Skeletal muscle tissue (tissue), 3 donors: ENCODE measurements at regions not wholly inside any gene's neighbourhood (a gene's known extent, or its start where the extent isn't known, plus 50 kb on each side); places are given as distances from the start of the nearest gene placed in this dataset.

Experiments
- H3K27ac ChIP-seq: one replicate; pipeline ENCODE4 v1.7.0; 2013; ENCODE audit warnings: mild to moderate bottlenecking, low read depth, low read length, inconsistent platforms
- H3K27me3 ChIP-seq, 3 donors: one replicate each; pipeline ENCODE4 v1.7.0; 2013; ENCODE audit warnings: low read length in 3 of 3; ENCODE audit not compliant: control insufficient read depth in 3 of 3, insufficient read depth in 3 of 3
- H3K36me3 ChIP-seq, 3 donors: one replicate each; pipeline ENCODE4 v1.7.0; 2013; ENCODE audit warnings: low read length in 3 of 3; ENCODE audit not compliant: control insufficient read depth in 3 of 3, insufficient read depth in 3 of 3
- H3K4me1 ChIP-seq, 3 donors: one replicate each; pipeline ENCODE4 v1.7.0; 2013; ENCODE audit warnings: low read length in 3 of 3, mild to moderate bottlenecking in 3 of 3; ENCODE audit not compliant: control insufficient read depth in 3 of 3, insufficient read depth in 3 of 3
- H3K4me3 ChIP-seq, 3 donors: one replicate each; pipeline ENCODE4 v1.7.0; 2013; ENCODE audit warnings: low read length in 3 of 3
- H3K9ac ChIP-seq, 3 donors: one replicate each; pipeline ENCODE4 v1.7.0; 2013; ENCODE audit warnings: low read length in 3 of 3, mild to moderate bottlenecking in 3 of 3, moderate library complexity in 2 of 3, low read depth in 1 of 3
- H3K9me3 ChIP-seq, 3 donors: one replicate each; pipeline ENCODE4 v1.7.0; 2013; ENCODE audit warnings: low read length in 3 of 3; ENCODE audit not compliant: control insufficient read depth in 3 of 3
- donor health status: Osteomylitis.

- Histone ChIP-seq H3K4me1 (no peaks in the 10 kb centered on the region), H3K9me3 (peaks cover 0 to 2% (median 1%) of the 10 kb centered on the region in 3 donors), H3K4me3 (no peak overlapping the region), H3K9ac (no peak overlapping the region), H3K27ac (no peak overlapping the region), H3K36me3 (no peaks in the 10 kb centered on the region), H3K27me3 (no peaks in the 10 kb centered on the region)
These were observed 986.9 kb downstream of the TYW1 start for GRCh38 chr7:67983486-67983885.

GRCh38 chr7:67984326-67984725 lies 987.7 kb downstream of the TYW1 start:
- Histone ChIP-seq H3K27me3 (no peaks in the 10 kb centered on the region), H3K4me1 (no peaks in the 10 kb centered on the region)

GRCh38 chr7:67989142-67989541 lies 992.5 kb downstream of the TYW1 start:
- no peaks in the 10 kb centered on the region for H3K9me3 ChIP-seq
- no peaks in the 10 kb centered on the region for H3K4me1 ChIP-seq
- no peaks in the 10 kb centered on the region for H3K27me3 ChIP-seq
- H3K36me3 ChIP-seq = no peaks in the 10 kb centered on the region
- H3K4me3 ChIP-seq = no peak overlapping the region
- H3K9ac ChIP-seq = no peak overlapping the region
- H3K27ac ChIP-seq = no peak overlapping the region

More at GRCh38 chr7:67984326-67984725, 987.7 kb downstream of the TYW1 start:
- no peak overlapping the region for H3K9ac ChIP-seq
- H3K9me3 ChIP-seq = no peaks in the 10 kb centered on the region
- no peak overlapping the region for H3K4me3 ChIP-seq
- H3K36me3 ChIP-seq = no peaks in the 10 kb centered on the region
- no peak overlapping the region for H3K27ac ChIP-seq

GRCh38 chr7:67990003-67990402 lies 993.4 kb downstream of the TYW1 start:
- no peaks in the 10 kb centered on the region for H3K27me3 ChIP-seq
- H3K36me3 ChIP-seq = no peaks in the 10 kb centered on the region
- no peak overlapping the region for H3K27ac ChIP-seq
- no peaks in the 10 kb centered on the region for H3K4me1 ChIP-seq
- H3K9ac ChIP-seq = no peak overlapping the region
- no peaks in the 10 kb centered on the region for H3K9me3 ChIP-seq
- H3K4me3 ChIP-seq = no peak overlapping the region

GRCh38 chr7:67990716-67991115 lies 994.1 kb downstream of the TYW1 start:
- no peak overlapping the region for H3K4me3 ChIP-seq
- H3K9ac ChIP-seq = no peak overlapping the region
- H3K4me1 ChIP-seq = no peaks in the 10 kb centered on the region
- no peaks in the 10 kb centered on the region for H3K27me3 ChIP-seq
- no peaks in the 10 kb centered on the region for H3K9me3 ChIP-seq
- no peaks in the 10 kb centered on the region for H3K36me3 ChIP-seq
- H3K27ac ChIP-seq = no peak overlapping the region

- no peak overlapping the region for H3K27ac ChIP-seq
- no peak overlapping the region for H3K9ac ChIP-seq
- H3K9me3 ChIP-seq = no peaks in the 10 kb centered on the region
- no peak overlapping the region for H3K4me3 ChIP-seq
- no peaks in the 10 kb centered on the region for H3K27me3 ChIP-seq
- no peaks in the 10 kb centered on the region for H3K4me1 ChIP-seq
- H3K36me3 ChIP-seq = no peaks in the 10 kb centered on the region
These were observed 995.7 kb downstream of the TYW1 start for GRCh38 chr7:67992287-67992686.

- H3K27ac ChIP-seq = no peak overlapping the region
- H3K27me3 ChIP-seq = peaks cover 0 to 3% (median 2%) of the 10 kb centered on the region in 3 donors
- no peak overlapping the region for H3K4me3 ChIP-seq
- no peaks in the 10 kb centered on the region for H3K9me3 ChIP-seq
- no peaks in the 10 kb centered on the region for H3K36me3 ChIP-seq
- H3K9ac ChIP-seq = no peak overlapping the region
- no peaks in the 10 kb centered on the region for H3K4me1 ChIP-seq
These were observed 1009.4 kb downstream of the TYW1 start for GRCh38 chr7:68005992-68006391.

GRCh38 chr7:68006619-68007018 lies 1010.0 kb downstream of the TYW1 start:
- Histone ChIP-seq H3K9me3 (peaks cover 0 to 2% (median 0%) of the 10 kb centered on the region in 3 donors), H3K9ac (no peak overlapping the region), H3K4me3 (no peak overlapping the region), H3K4me1 (no peaks in the 10 kb centered on the region), H3K27me3 (peaks cover 0 to 3% (median 2%) of the 10 kb centered on the region in 3 donors), H3K36me3 (no peaks in the 10 kb centered on the region), H3K27ac (no peak overlapping the region)

- Histone ChIP-seq H3K4me1 (no peaks in the 10 kb centered on the region), H3K4me3 (no peak overlapping the region), H3K9me3 (peaks cover 0 to 5% (median 2%) of the 10 kb centered on the region in 3 donors), H3K36me3 (no peaks in the 10 kb centered on the region), H3K9ac (no peak overlapping the region), H3K27ac (no peak overlapping the region), H3K27me3 (peaks cover 0 to 3% (median 2%) of the 10 kb centered on the region in 3 donors)
These were observed 1013.1 kb downstream of the TYW1 start for GRCh38 chr7:68009716-68010115.

GRCh38 chr7:68014031-68014736 lies 1017.6 kb downstream of the TYW1 start:
- H3K9ac ChIP-seq = no peak overlapping the region
- H3K9me3 ChIP-seq = peaks cover 0 to 5% (median 2%) of the 10 kb centered on the region in 3 donors
- no peaks in the 10 kb centered on the region for H3K36me3 ChIP-seq
- no peak overlapping the region for H3K4me3 ChIP-seq
- no peaks in the 10 kb centered on the region for H3K4me1 ChIP-seq
- no peak overlapping the region for H3K27ac ChIP-seq
- H3K27me3 ChIP-seq = no peaks in the 10 kb centered on the region
